HG03280 (cell line): ENCODE measurements at regions not wholly inside any gene's neighbourhood (a gene's known extent, or its start where the extent isn't known, plus 50 kb on each side); places are given as distances from the start of the nearest gene placed in this dataset.

ENCODE experiments used
- ATAC-seq: cut with Tn5 transposase; IDR thresholded peaks from one replicate; pipeline ENCODE4 v1.9.1; 2021; ENCODE audit warnings: mild to moderate bottlenecking, moderate library complexity; ENCODE audit not compliant: unreplicated experiment

GRCh38 chr7:148950806-148951205 lies 66.7 kb upstream of the EZH2 start:
- no peak for ATAC-seq

- ATAC-seq: no peak
Measured at GRCh38 chr7:148944935-148945934, 61.1 kb upstream of the EZH2 start.

- peak; percentile 49 for ATAC-seq
Measured at GRCh38 chr7:148941598-148942275, 57.6 kb upstream of the EZH2 start.

- peak; percentile 71 for ATAC-seq
Measured at GRCh38 chr7:148940702-148941597, 56.9 kb upstream of the EZH2 start.

- no peak for ATAC-seq
Measured at GRCh38 chr7:148939128-148939755, 55.2 kb upstream of the EZH2 start.

GRCh38 chr7:148935451-148935850 lies 51.4 kb upstream of the EZH2 start:
- no peak for ATAC-seq
